Panc1 (cell line): ENCODE measurements at regions not wholly inside any gene's neighbourhood (a gene's known extent, or its start where the extent isn't known, plus 50 kb on each side); places are given as distances from the start of the nearest gene placed in this dataset.

Experiments used
- ATAC-seq: fragments of 200-7000 bp; cut with Tn5 transposase; 2 replicates; pipeline ENCODE4 v1.9.1; 2020; ENCODE audit warnings: mild to moderate bottlenecking, moderate library complexity
- BruUV-seq: library from RNA; stranded (reverse); fragments of 400-500 nt; replicated peaks from 2 replicates; lab custom pipeline; 2021; lab: Mats Ljungman, UMichigan
- CTCF ChIA-PET: fragments of 300-600 bp; sonication (Branson Sonifier 250); formaldehyde crosslinking; loops from one replicate; lab custom pipeline; 2022; ENCODE audit warnings: antibody characterized with exemption; lab: Charles Lee
- POLR2A ChIA-PET: fragments of 300-600 bp; sonication (Branson Sonifier 250); formaldehyde crosslinking; loops from one replicate; lab custom pipeline; 2022; ENCODE audit warnings: antibody characterized with exemption; lab: Charles Lee
- DNase-seq: peaks from one replicate; pipeline ENCODE4 v3.0.0-alpha.2; 2010; ENCODE audit warnings: low read depth, low spot score
- H3K27ac ChIP-seq: 2 replicates; pipeline ENCODE4 v1.5.1; 2011; ENCODE audit warnings: mild to moderate bottlenecking, low read length, inconsistent platforms
- H3K27me3 ChIP-seq: fragments of 200-500 bp; sonication (Bioruptor generic); 2 replicates; pipeline ENCODE4 v1.6.0; 2014; ENCODE audit warnings: low read length, inconsistent platforms; ENCODE audit not compliant: control insufficient read depth, insufficient read depth
- H3K36me3 ChIP-seq: fragments of 200-500 bp; sonication (Bioruptor generic); 2 replicates; pipeline ENCODE4 v1.5.1; 2014; ENCODE audit warnings: inconsistent platforms, mild to moderate bottlenecking, low read length, moderate library complexity; ENCODE audit not compliant: control insufficient read depth, insufficient read depth
- H3K4me1 ChIP-seq: 2 replicates; pipeline ENCODE4 v1.5.1; 2011; ENCODE audit warnings: inconsistent platforms, mild to moderate bottlenecking, low read length, moderate library complexity; ENCODE audit not compliant: control insufficient read depth, insufficient read depth
- H3K4me3 ChIP-seq, 2 experiments: 2 replicates each; pipeline ENCODE4 v1.5.1; 2011 to 2012; ENCODE audit warnings: low read depth in 2 of 2, low read length in 2 of 2, mild to moderate bottlenecking in 2 of 2, inconsistent platforms in 1 of 2, moderate library complexity in 1 of 2
- H3K9me3 ChIP-seq: fragments of 200-500 bp; sonication (Bioruptor generic); 2 replicates; pipeline ENCODE4 v1.5.1; 2014; ENCODE audit warnings: low read depth, mild to moderate bottlenecking, inconsistent platforms, low read length, moderate library complexity; ENCODE audit not compliant: control insufficient read depth, insufficient read depth
- CTCF ChIP-seq: fragments of 450-650 bp; IDR thresholded peaks from 2 replicates; pipeline ENCODE4 v1.5.1; 2017; ENCODE audit warnings: mild to moderate bottlenecking
- POLR2AphosphoS5 ChIP-seq: IDR thresholded peaks from 2 replicates; pipeline ENCODE4 v1.6.1; 2012; ENCODE audit warnings: mild to moderate bottlenecking, low read depth, low read length, moderate library complexity
- REST ChIP-seq, 2 experiments: IDR thresholded peaks; 2 replicates each; pipeline ENCODE4 v1.6.1; 2011 to 2012; ENCODE audit warnings: low read depth in 2 of 2, control low read depth in 1 of 2, low read length in 1 of 2, mild to moderate bottlenecking in 1 of 2, moderate library complexity in 1 of 2; ENCODE audit not compliant: insufficient read depth in 1 of 2
- SIN3A ChIP-seq: IDR thresholded peaks from 2 replicates; pipeline ENCODE4 v1.6.1; 2012; ENCODE audit warnings: low read depth, mild to moderate bottlenecking, low read length, moderate library complexity, borderline replicate concordance; ENCODE audit not compliant: insufficient read depth
- TCF7L2 ChIP-seq: IDR thresholded peaks from 2 replicates; pipeline ENCODE4 v1.6.1; 2011; ENCODE audit warnings: mild to moderate bottlenecking, low read depth, low read length, inconsistent platforms
- in situ Hi-C: cut with HindIII; loops from 2 replicates; pipeline ENCODE4 v1.10.0; 2016; ENCODE audit warnings: low sequenced_read_pairs, low pct_unique_long_range_greater_than_20kb
- intact Hi-C: fragments of 100-400 bp; cut with micrococcal nuclease; formaldehyde crosslinking; loops from one replicate; pipeline ENCODE4 v1.10.0; 2022; ENCODE audit not compliant: unreplicated experiment

- in situ Hi-C loops (no loop called here), intact Hi-C loops (no loop called here)
- no peak for TF ChIP-seq CTCF
- no peak for TF ChIP-seq POLR2AphosphoS5
- TF ChIP-seq SIN3A = no peak
- no peak for TF ChIP-seq TCF7L2
- TF ChIP-seq REST (IDR thresholded peaks at IDR 0.05; ENCODE audit: insufficient read depth in 1 of 2, low read depth in 2 of 2, low read length in 1 of 2) = no peak
- CTCF ChIA-PET = no interaction called here
- DNase-seq (no peak), ATAC-seq (no peak)
- Histone ChIP-seq H3K27me3 (no peaks in the 10 kb centered on the region), H3K9me3 (peaks cover 4% of the 10 kb centered on the region; the same call in 1 of the 2 replicates), H3K36me3 (no peaks in the 10 kb centered on the region), H3K4me1 (no peaks in the 10 kb centered on the region), H3K4me3 (no peak overlapping the region), H3K27ac (no peak overlapping the region)
- BruUV-seq = no TSS peak
- POLR2A ChIA-PET = no interaction called here
These were observed 109.2 kb downstream of the ANXA2R start for GRCh38 chr5:42930934-42931333.

- ChIA-PET POLR2A (interaction anchor here (0.6 kb wide), 1 partner anchor 17 kb away, joined by 6 read pairs; no protein-coding TSS in a partner anchor), CTCF (interaction anchor here (0.6 kb wide), 1 partner anchor 90 kb away, joined by 4 read pairs; no protein-coding TSS in a partner anchor)
- no peak for TF ChIP-seq SIN3A
- TF ChIP-seq REST (IDR thresholded peaks at IDR 0.05; ENCODE audit: insufficient read depth in 1 of 2, low read depth in 2 of 2, low read length in 1 of 2) = no peak
- no peak for TF ChIP-seq POLR2AphosphoS5
- TF ChIP-seq TCF7L2 = no peak
- H3K36me3 ChIP-seq = no peaks in the 10 kb centered on the region
- no peak overlapping the region for H3K27ac ChIP-seq
- ATAC-seq = no peak
- no TSS peak for BruUV-seq
- in situ Hi-C loops (no loop called here), intact Hi-C loops (no loop called here)
- DNase-seq = no peak
- no peaks in the 10 kb centered on the region for H3K4me1 ChIP-seq
- no peak overlapping the region for H3K4me3 ChIP-seq
- H3K27me3 ChIP-seq = no peaks in the 10 kb centered on the region
- peaks cover 4% of the 10 kb centered on the region; the same call in 1 of the 2 replicates for H3K9me3 ChIP-seq
These were observed 110.2 kb downstream of the ANXA2R start for GRCh38 chr5:42929871-42930270.
